ENCODE measurements at regions not wholly inside any gene's neighbourhood (a gene's known extent, or its start where the extent isn't known, plus 50 kb on each side); places are given as distances from the start of the nearest gene placed in this dataset.

DNA sequence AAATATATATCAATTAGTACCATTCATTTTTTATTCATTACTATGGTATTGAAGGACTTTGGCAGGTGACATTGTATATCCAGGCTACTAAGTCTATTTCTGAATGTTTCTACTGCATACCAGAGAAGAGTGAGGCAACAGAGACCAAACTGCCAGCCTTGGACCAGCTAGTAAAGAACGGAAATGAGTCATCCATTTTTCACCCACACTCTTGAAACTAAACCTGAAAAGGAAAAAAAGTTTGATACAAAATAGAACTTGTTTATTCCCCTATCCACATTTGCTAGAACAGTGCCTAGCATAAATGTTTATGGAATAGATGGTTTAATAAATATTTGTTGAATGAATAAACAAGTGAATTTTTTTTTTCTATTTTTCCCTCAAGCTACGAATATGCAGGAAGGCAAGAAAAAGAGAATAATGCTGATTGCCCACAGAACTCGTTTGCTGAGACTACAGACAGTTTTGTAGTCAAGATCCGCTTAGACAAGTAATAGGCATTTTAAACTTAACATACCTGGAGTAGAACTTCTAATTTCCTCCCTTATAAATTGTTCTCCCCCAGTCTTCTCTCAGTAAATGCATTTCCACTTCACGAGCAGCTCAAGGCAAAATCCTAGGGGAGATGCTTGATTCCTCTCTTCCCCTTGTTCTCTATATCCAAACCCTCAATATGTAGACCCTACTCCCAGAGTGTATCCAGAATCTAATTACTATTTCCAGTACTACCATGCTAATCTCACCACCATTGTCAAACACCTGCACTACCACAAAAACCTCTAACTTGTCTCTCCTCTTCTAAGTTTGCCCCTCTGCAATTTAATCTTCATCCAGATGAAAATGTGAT lies 146.2 kb upstream of the RASA1 start:
- TF ChIP-seq, protein P1, sequence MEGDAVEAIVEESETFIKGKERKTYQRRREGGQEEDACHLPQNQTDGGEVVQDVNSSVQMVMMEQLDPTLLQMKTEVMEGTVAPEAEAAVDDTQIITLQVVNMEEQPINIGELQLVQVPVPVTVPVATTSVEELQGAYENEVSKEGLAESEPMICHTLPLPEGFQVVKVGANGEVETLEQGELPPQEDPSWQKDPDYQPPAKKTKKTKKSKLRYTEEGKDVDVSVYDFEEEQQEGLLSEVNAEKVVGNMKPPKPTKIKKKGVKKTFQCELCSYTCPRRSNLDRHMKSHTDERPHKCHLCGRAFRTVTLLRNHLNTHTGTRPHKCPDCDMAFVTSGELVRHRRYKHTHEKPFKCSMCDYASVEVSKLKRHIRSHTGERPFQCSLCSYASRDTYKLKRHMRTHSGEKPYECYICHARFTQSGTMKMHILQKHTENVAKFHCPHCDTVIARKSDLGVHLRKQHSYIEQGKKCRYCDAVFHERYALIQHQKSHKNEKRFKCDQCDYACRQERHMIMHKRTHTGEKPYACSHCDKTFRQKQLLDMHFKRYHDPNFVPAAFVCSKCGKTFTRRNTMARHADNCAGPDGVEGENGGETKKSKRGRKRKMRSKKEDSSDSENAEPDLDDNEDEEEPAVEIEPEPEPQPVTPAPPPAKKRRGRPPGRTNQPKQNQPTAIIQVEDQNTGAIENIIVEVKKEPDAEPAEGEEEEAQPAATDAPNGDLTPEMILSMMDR (conservative IDR thresholded peaks at IDR 0.05) = no peak
- TF ChIP-seq ZFX (IDR thresholded peaks at IDR 0.05) = no peak
